Endothelial cell of umbilical vein (primary cell): ENCODE measurements at regions not wholly inside any gene's neighbourhood (a gene's known extent, or its start where the extent isn't known, plus 50 kb on each side); places are given as distances from the start of the nearest gene placed in this dataset.

Experiments
- BruUV-seq: library from RNA; stranded (reverse); fragments of 400-500 nt; replicated peaks from 2 replicates; lab custom pipeline; 2021; lab: Mats Ljungman, UMichigan
- CTCF ChIA-PET: fragments of 300-600, 350-600 bp; sonication (Branson Sonifier 250); formaldehyde crosslinking; loops from one replicate; lab custom pipeline; 2021; ENCODE audit warnings: antibody characterized with exemption, inconsistent platforms; lab: Charles Lee
- POLR2A ChIA-PET: fragments of 300-600, 350-600 bp; sonication (Branson Sonifier 250); formaldehyde crosslinking; loops from one replicate; lab custom pipeline; 2021; ENCODE audit warnings: antibody characterized with exemption, inconsistent platforms; lab: Charles Lee
- DNase-seq: peaks from one replicate; pipeline ENCODE4 v3.0.0-alpha.2; 2011; ENCODE audit warnings: low read depth, low spot score
- FAIRE-seq: peaks from 2 replicates; lab custom pipeline; 2011; peaks lifted over from hg19 to GRCh38; lab: Jason Lieb, UNC
- H2AFZ ChIP-seq: 2 replicates; pipeline ENCODE4 v1.6.0; 2012; ENCODE audit warnings: low read depth, low read length, control low read depth, inconsistent platforms
- H3K27ac ChIP-seq: 2 replicates; pipeline ENCODE4 v1.5.1; 2011; ENCODE audit warnings: low read depth, mild to moderate bottlenecking, control low read depth, low read length, moderate library complexity; ENCODE audit not compliant: insufficient read depth
- H3K27me3 ChIP-seq, 2 experiments: 2 replicates each; pipeline versions ENCODE4 v1.6.0 to v1.6.1; 2011; ENCODE audit warnings: low read length in 2 of 2, mixed read lengths in 1 of 2; ENCODE audit not compliant: control insufficient read depth in 2 of 2, insufficient read depth in 2 of 2
- H3K36me3 ChIP-seq, 2 experiments: 2 replicates in 1 of 2; 3 replicates in 1 of 2; pipeline ENCODE4 v1.5.1; 2011; ENCODE audit warnings: low read length in 2 of 2, mild to moderate bottlenecking in 1 of 2, moderate library complexity in 1 of 2; ENCODE audit not compliant: control insufficient read depth in 2 of 2, insufficient read depth in 2 of 2; ENCODE audit errors: extremely low read depth in 1 of 2
- H3K4me1 ChIP-seq: 3 replicates; pipeline ENCODE4 v1.5.1; 2011; ENCODE audit warnings: mild to moderate bottlenecking, low read length; ENCODE audit not compliant: control insufficient read depth, insufficient read depth; ENCODE audit errors: extremely low read depth
- H3K4me2 ChIP-seq: 2 replicates; pipeline ENCODE4 v1.6.1; 2011; ENCODE audit warnings: low read length, control low read depth, mixed read lengths; ENCODE audit not compliant: insufficient read depth
- H3K4me3 ChIP-seq, 3 experiments: fragments of 200-600 bp in 1 of 3; sonication (generic), shearing (Covaris generic) in 1 of 3; replicated peaks in 1 of 3; 2 replicates each; pipeline ENCODE4 v1.5.1; 2011 to 2016; ENCODE audit warnings: control low read depth in 3 of 3, low read length in 3 of 3, mild to moderate bottlenecking in 2 of 3, inconsistent platforms in 1 of 3, low read depth in 1 of 3, moderate library complexity in 1 of 3; ENCODE audit not compliant: insufficient read depth in 1 of 3
- H3K79me2 ChIP-seq: 2 replicates; pipeline ENCODE4 v1.6.0; 2012; ENCODE audit warnings: low read length, inconsistent platforms; ENCODE audit not compliant: control insufficient read depth, insufficient read depth
- H3K9ac ChIP-seq: replicated peaks from 2 replicates; pipeline ENCODE3; 2011; ENCODE audit warnings: low read length, control low read depth; ENCODE audit not compliant: insufficient read depth; ENCODE audit errors: extremely low read depth
- H3K9me1 ChIP-seq: replicated peaks from 3 replicates; pipeline ENCODE4 v1.6.0; 2011; ENCODE audit warnings: mild to moderate bottlenecking, low read length; ENCODE audit not compliant: control insufficient read depth, insufficient read depth; ENCODE audit errors: extremely low read depth
- H3K9me3 ChIP-seq: replicated peaks from 2 replicates; pipeline ENCODE4 v1.5.1; 2012; ENCODE audit warnings: low read length, inconsistent platforms; ENCODE audit not compliant: control insufficient read depth, insufficient read depth
- H4K20me1 ChIP-seq: replicated peaks from 2 replicates; pipeline ENCODE3; 2011; ENCODE audit warnings: mild to moderate bottlenecking, low read length; ENCODE audit not compliant: control insufficient read depth, insufficient read depth; ENCODE audit errors: extremely low read depth
- CTCF ChIP-seq, 2 donors: IDR thresholded peaks; 1 replicate in 1 of 2; 2 replicates in 1 of 2; pipeline ENCODE4 v1.5.1; 2011; ENCODE audit warnings: low read length in 2 of 2, mild to moderate bottlenecking in 2 of 2, moderate library complexity in 2 of 2, control low read depth in 1 of 2, inconsistent platforms in 1 of 2, low read depth in 1 of 2; ENCODE audit not compliant: insufficient read depth in 1 of 2; ENCODE audit errors: extremely low read depth in 1 of 2
- EZH2 ChIP-seq: IDR thresholded peaks from 2 replicates; pipeline ENCODE4 v1.6.1; 2012; ENCODE audit warnings: borderline replicate concordance, low read depth, mild to moderate bottlenecking, moderate library complexity, low read length, inconsistent platforms; ENCODE audit not compliant: severe bottlenecking
- FOS ChIP-seq: IDR thresholded peaks from 2 replicates; pipeline ENCODE4 v1.6.1; 2011; ENCODE audit warnings: mild to moderate bottlenecking, low read length, moderate library complexity, borderline replicate concordance; ENCODE audit not compliant: insufficient read depth
- GATA2 ChIP-seq: IDR thresholded peaks from 2 replicates; pipeline ENCODE4 v1.7.0; 2011; ENCODE audit warnings: low read depth, mild to moderate bottlenecking, moderate library complexity, mixed read lengths, low read length; ENCODE audit not compliant: insufficient read length, insufficient read depth
- JUN ChIP-seq: IDR thresholded peaks from 2 replicates; pipeline ENCODE4 v1.6.1; 2011; ENCODE audit warnings: borderline replicate concordance, low read depth; ENCODE audit not compliant: insufficient read length, insufficient read depth
- MAX ChIP-seq: IDR thresholded peaks from 2 replicates; pipeline ENCODE4 v1.6.1; 2011; ENCODE audit not compliant: insufficient read depth, insufficient read length
- MYC ChIP-seq: IDR thresholded peaks from one replicate; pipeline ENCODE4 v1.6.1; 2011; ENCODE audit warnings: mild to moderate bottlenecking, low read depth, low read length
- POLR2A ChIP-seq: IDR thresholded peaks from 2 replicates; pipeline ENCODE4 v1.6.1; 2012; ENCODE audit warnings: low read depth, mild to moderate bottlenecking, control low read depth, low read length
- POLR2AphosphoS5 ChIP-seq: IDR thresholded peaks from 2 replicates; pipeline ENCODE4 v1.6.1; 2012; ENCODE audit warnings: low read depth, mild to moderate bottlenecking, control low read depth, low read length, moderate library complexity; ENCODE audit not compliant: insufficient read depth
- dilution Hi-C: fragments of 300-500 bp; cut with MboI; formaldehyde crosslinking; loops from one replicate; pipeline ENCODE4 v1.15.0; 2019; ENCODE audit warnings: low sequenced_read_pairs; ENCODE audit not compliant: extremely low pct_ligation_motif_present
- intact Hi-C: fragments of 100-400 bp; cut with micrococcal nuclease; formaldehyde crosslinking; loops from one replicate; pipeline ENCODE4 v1.10.0; 2022

GRCh38 chr11:110362971-110363509 lies 66.6 kb upstream of the RDX start:
- Histone ChIP-seq H3K36me3 (no peaks in the 10 kb centered on the region), H3K9me1 (no peaks in the 10 kb centered on the region), H3K9me3 (no peaks in the 10 kb centered on the region), H3K9ac (peak overlapping the region; percentile 43), H3K27ac (peak overlapping the region; percentile 85), H3K4me2 (peak overlapping the region; percentile 50), H2AFZ (peak overlapping the region; percentile 73), H3K27me3 (no peaks in the 10 kb centered on the region), H3K79me2 (no peaks in the 10 kb centered on the region), H4K20me1 (no peaks in the 10 kb centered on the region), H3K4me1 (peaks cover 28% of the 10 kb centered on the region), H3K4me3 (peak overlapping the region in 1 of 3 experiments; percentile 2)
- no peak for TF ChIP-seq GATA2
- no peak for TF ChIP-seq CTCF (IDR thresholded peaks at IDR 0.05; ENCODE audit: extremely low read depth in 1 of 2, insufficient read depth in 1 of 2, low read depth in 1 of 2, low read length in 2 of 2)
- peak; percentile 57 for TF ChIP-seq POLR2AphosphoS5
- peak; percentile 43 for FAIRE-seq
- DNase-seq: peak; percentile 95
- BruUV-seq: TSS peak; percentile 86
- ChIA-PET CTCF (interaction anchor here (0.7 to 2.1 kb wide), 16 partner anchors 10 to 419 kb away, joined by 3 to 16 read pairs (median 4); partner anchors contain the start of gene RDX), POLR2A (interaction anchor here (0.6 to 1.4 kb wide), 3 partner anchors 34 to 163 kb away, joined by 3 to 12 read pairs (median 3); no protein-coding TSS in a partner anchor)
- intact Hi-C loops (loop anchor here (1.0 kb wide), 3 partner anchors 35 to 67 kb away; partner anchors contain the start of gene RDX), dilution Hi-C loops (no loop called here)

GRCh38 chr11:110366291-110366690 lies 63.5 kb upstream of the FDX1 start:
- dilution Hi-C loops (no loop called here), intact Hi-C loops (loop anchor here (2.0 kb wide), 1 partner anchor 419 kb away; no protein-coding TSS in a partner anchor)
- no peak for TF ChIP-seq FOS
- no peak for TF ChIP-seq JUN
- no peak for TF ChIP-seq EZH2
- TF ChIP-seq MYC: no peak
- TF ChIP-seq POLR2A: no peak
- TF ChIP-seq CTCF (IDR thresholded peaks at IDR 0.05; ENCODE audit: extremely low read depth in 1 of 2, insufficient read depth in 1 of 2, low read depth in 1 of 2, low read length in 2 of 2): no peak
- TF ChIP-seq POLR2AphosphoS5: no peak
- TF ChIP-seq GATA2: no peak
- no peak for TF ChIP-seq MAX
- H2AFZ ChIP-seq: peak overlapping the region; percentile 37
- H3K9ac ChIP-seq: no peak overlapping the region
- no peaks in the 10 kb centered on the region for H3K9me3 ChIP-seq
- no peaks in the 10 kb centered on the region for H3K79me2 ChIP-seq
- no peak overlapping the region for H3K27ac ChIP-seq
- DNase-seq: peak; percentile 72
- ChIA-PET CTCF (interaction anchor here (0.7 to 3.5 kb wide), 8 partner anchors 27 to 513 kb away, joined by 3 to 124 read pairs (median 6); partner anchors contain the start of gene RDX), POLR2A (no interaction called here)
- FAIRE-seq: no peak
- H3K27me3 ChIP-seq: no peaks in the 10 kb centered on the region
- BruUV-seq: no TSS peak
- H3K36me3 ChIP-seq: no peaks in the 10 kb centered on the region
- H3K4me3 ChIP-seq: no peak overlapping the region
- peaks cover 28% of the 10 kb centered on the region for H3K4me1 ChIP-seq
- no peaks in the 10 kb centered on the region for H4K20me1 ChIP-seq
- H3K9me1 ChIP-seq: no peaks in the 10 kb centered on the region
- no peak overlapping the region for H3K4me2 ChIP-seq
